C1 segment of cervical spinal cord (tissue), 14 donors: ENCODE measurements at regions not wholly inside any gene's neighbourhood (a gene's known extent, or its start where the extent isn't known, plus 50 kb on each side); places are given as distances from the start of the nearest gene placed in this dataset.

ENCODE experiments used
- DNase-seq, 14 donors: peaks; one replicate each; lab custom pipeline; 2025; lab: John Stamatoyannopoulos, UW

GRCh38 chr2:126748188-126748760, 92.3 kb downstream of the GYPC start:
- no peak for DNase-seq

GRCh38 chr2:126748929-126749518, 93.1 kb downstream of the GYPC start:
- DNase-seq, result no peak

- DNase-seq, result no peak
These were observed 93.6 kb downstream of the GYPC start for GRCh38 chr2:126749537-126749936.

- DNase-seq, result no peak
These were observed 94.5 kb downstream of the GYPC start for GRCh38 chr2:126750506-126750905.

- no peak for DNase-seq
These were observed 95.5 kb downstream of the GYPC start for GRCh38 chr2:126751477-126751876.

GRCh38 chr2:126752876-126753275, 96.9 kb downstream of the GYPC start:
- no peak for DNase-seq

- DNase-seq, result no peak
These were observed 97.7 kb downstream of the GYPC start for GRCh38 chr2:126753501-126754212.

GRCh38 chr2:126754240-126755004, 98.5 kb downstream of the GYPC start:
- DNase-seq, result no peak

- no peak for DNase-seq
These were observed 100.2 kb downstream of the GYPC start for GRCh38 chr2:126756125-126756524.

- no peak for DNase-seq
These were observed 105.5 kb downstream of the GYPC start for GRCh38 chr2:126761256-126761980.

- no peak for DNase-seq
These were observed 106.3 kb downstream of the GYPC start for GRCh38 chr2:126761981-126762878.

- no peak for DNase-seq
These were observed 108.8 kb downstream of the GYPC start for GRCh38 chr2:126764686-126765265.

- DNase-seq, result no peak
These were observed 109.4 kb downstream of the GYPC start for GRCh38 chr2:126765395-126765794.

GRCh38 chr2:126766295-126766968, 110.5 kb downstream of the GYPC start:
- no peak for DNase-seq

- no peak for DNase-seq
These were observed 111.0 kb downstream of the GYPC start for GRCh38 chr2:126766969-126767296.

GRCh38 chr2:126769118-126769517, 113.2 kb downstream of the GYPC start:
- no peak for DNase-seq

- DNase-seq, result no peak
These were observed 114.5 kb downstream of the GYPC start for GRCh38 chr2:126770466-126770865.

GRCh38 chr2:126771094-126771493, 115.1 kb downstream of the GYPC start:
- no peak for DNase-seq

- DNase-seq, result no peak
These were observed 115.7 kb downstream of the GYPC start for GRCh38 chr2:126771501-126772195.
